ENCODE measurements at regions not wholly inside any gene's neighbourhood (a gene's known extent, or its start where the extent isn't known, plus 50 kb on each side); places are given as distances from the start of the nearest gene placed in this dataset.

GRCh38 chr13:26971990-26972887 is 199.4 kb downstream of the USP12 start:
- Mint-ChIP-seq H3K27ac (ENCODE audit: unreplicated experiment) (no peak overlapping the region), H3K27me3 (ENCODE audit: unreplicated experiment) (peaks cover 27% of the 10 kb centered on the region), H3K9me3 (ENCODE audit: low read depth, unreplicated experiment) (no peaks in the 10 kb centered on the region), H3K4me3 (ENCODE audit: low read depth, unreplicated experiment) (no peak overlapping the region), H3K36me3 (ENCODE audit: insufficient read depth, unreplicated experiment) (no peaks in the 10 kb centered on the region), H3K4me1 (ENCODE audit: low read depth, unreplicated experiment) (peaks cover 18% of the 10 kb centered on the region)
- peak; percentile 30 for TF ChIP-seq CTCF (IDR thresholded peaks at IDR 0.05; ENCODE audit: unreplicated experiment)
- DNase-seq = peak; percentile 62
- CTCF ChIA-PET = interaction anchor here (0.6 to 1.8 kb wide), 8 partner anchors 11 to 390 kb away, joined by 3 to 8 read pairs (median 4); no protein-coding TSS in a partner anchor
- no TSS peak for BruUV-seq (replicated peaks)
- intact Hi-C loops (cut with micrococcal nuclease; ENCODE audit: unreplicated experiment) = no loop called here

- Mint-ChIP-seq H3K4me1 (ENCODE audit: low read depth, unreplicated experiment) (peaks cover 31% of the 10 kb centered on the region), H3K27me3 (ENCODE audit: unreplicated experiment) (peaks cover 8% of the 10 kb centered on the region), H3K36me3 (ENCODE audit: insufficient read depth, unreplicated experiment) (no peaks in the 10 kb centered on the region), H3K9me3 (ENCODE audit: low read depth, unreplicated experiment) (no peaks in the 10 kb centered on the region), H3K27ac (ENCODE audit: unreplicated experiment) (no peak overlapping the region), H3K4me3 (ENCODE audit: low read depth, unreplicated experiment) (no peak overlapping the region)
- CTCF ChIA-PET = no interaction called here
- intact Hi-C loops (cut with micrococcal nuclease; ENCODE audit: unreplicated experiment) = no loop called here
- BruUV-seq (replicated peaks) = no TSS peak
- no peak for DNase-seq
- no peak for TF ChIP-seq CTCF (IDR thresholded peaks at IDR 0.05; ENCODE audit: unreplicated experiment)
Observed at GRCh38 chr13:26968431-26969341, 202.9 kb downstream of the USP12 start.

- no peaks in the 10 kb centered on the region for H3K9me3 Mint-ChIP-seq (ENCODE audit: low read depth, unreplicated experiment)
- intact Hi-C loops (cut with micrococcal nuclease; ENCODE audit: unreplicated experiment) = no loop called here
Observed at GRCh38 chr13:26967119-26968038, 204.2 kb downstream of the USP12 start.

More at GRCh38 chr13:26967119-26968038, 204.2 kb downstream of the USP12 start:
- Mint-ChIP-seq H3K27ac (ENCODE audit: unreplicated experiment) (no peak overlapping the region), H3K27me3 (ENCODE audit: unreplicated experiment) (no peaks in the 10 kb centered on the region), H3K36me3 (ENCODE audit: insufficient read depth, unreplicated experiment) (no peaks in the 10 kb centered on the region), H3K4me3 (ENCODE audit: low read depth, unreplicated experiment) (no peak overlapping the region), H3K4me1 (ENCODE audit: low read depth, unreplicated experiment) (peaks cover 24% of the 10 kb centered on the region)
- no peak for DNase-seq
- CTCF ChIA-PET = no interaction called here
- no peak for TF ChIP-seq CTCF (IDR thresholded peaks at IDR 0.05; ENCODE audit: unreplicated experiment)
- no TSS peak for BruUV-seq (replicated peaks)

All from Calu3 (cell line).